PC-9 (cell line): ENCODE measurements at regions not wholly inside any gene's neighbourhood (a gene's known extent, or its start where the extent isn't known, plus 50 kb on each side); places are given as distances from the start of the nearest gene placed in this dataset.

Source experiments
- EZH2 ChIP-seq: fragments of 200-600 bp; sonication (generic); IDR thresholded peaks from 2 replicates; pipeline ENCODE4 v1.8.0; 2017; ENCODE audit warnings: antibody characterized with exemption, low read depth
- TF ChIP-seq, protein P1 (sequence below): fragments of 200-600 bp; sonication (generic); conservative IDR thresholded peaks from 2 replicates; pipeline ENCODE4 v1.6.1; 2017; ENCODE audit warnings: mixed run types, antibody characterized with exemption, mild to moderate bottlenecking, moderate library complexity

DNA sequence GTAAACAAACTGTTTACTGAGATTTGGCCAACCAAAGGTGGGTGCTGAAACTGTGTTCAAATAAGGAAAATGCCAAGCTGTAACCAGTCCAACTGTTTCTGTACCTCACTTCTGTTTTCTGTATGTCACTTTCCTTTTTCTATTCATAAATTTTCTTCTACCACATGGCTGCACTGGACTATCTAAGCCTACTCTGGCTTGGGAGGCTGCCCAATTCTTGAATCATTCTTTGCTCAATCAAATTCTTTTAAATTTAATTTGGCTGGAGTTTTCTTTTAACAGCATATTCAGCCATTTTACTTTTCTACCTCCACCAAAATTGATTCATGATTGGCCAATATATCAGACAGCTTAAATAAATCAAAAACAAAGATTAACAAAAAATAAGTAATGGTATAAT, 1575.5 kb upstream of the SPRY2 start:
- TF ChIP-seq EZH2: no peak
- TF ChIP-seq, protein P1, sequence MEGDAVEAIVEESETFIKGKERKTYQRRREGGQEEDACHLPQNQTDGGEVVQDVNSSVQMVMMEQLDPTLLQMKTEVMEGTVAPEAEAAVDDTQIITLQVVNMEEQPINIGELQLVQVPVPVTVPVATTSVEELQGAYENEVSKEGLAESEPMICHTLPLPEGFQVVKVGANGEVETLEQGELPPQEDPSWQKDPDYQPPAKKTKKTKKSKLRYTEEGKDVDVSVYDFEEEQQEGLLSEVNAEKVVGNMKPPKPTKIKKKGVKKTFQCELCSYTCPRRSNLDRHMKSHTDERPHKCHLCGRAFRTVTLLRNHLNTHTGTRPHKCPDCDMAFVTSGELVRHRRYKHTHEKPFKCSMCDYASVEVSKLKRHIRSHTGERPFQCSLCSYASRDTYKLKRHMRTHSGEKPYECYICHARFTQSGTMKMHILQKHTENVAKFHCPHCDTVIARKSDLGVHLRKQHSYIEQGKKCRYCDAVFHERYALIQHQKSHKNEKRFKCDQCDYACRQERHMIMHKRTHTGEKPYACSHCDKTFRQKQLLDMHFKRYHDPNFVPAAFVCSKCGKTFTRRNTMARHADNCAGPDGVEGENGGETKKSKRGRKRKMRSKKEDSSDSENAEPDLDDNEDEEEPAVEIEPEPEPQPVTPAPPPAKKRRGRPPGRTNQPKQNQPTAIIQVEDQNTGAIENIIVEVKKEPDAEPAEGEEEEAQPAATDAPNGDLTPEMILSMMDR: no peak
